Gastrocnemius medialis (tissue), 4 donors: ENCODE measurements at regions not wholly inside any gene's neighbourhood (a gene's known extent, or its start where the extent isn't known, plus 50 kb on each side); places are given as distances from the start of the nearest gene placed in this dataset.

Experiments used
- POLR2A ChIP-seq, 2 donors: fragments of 450-650 bp; IDR thresholded peaks; one replicate each; pipeline ENCODE4 v1.6.1; 2017; ENCODE audit warnings: antibody characterized with exemption in 2 of 2, mild to moderate bottlenecking in 2 of 2, moderate library complexity in 2 of 2
- TF ChIP-seq, protein P1 (sequence below), 5 experiments: fragments of 450-650 bp in 3 of 5; fragments of 200-600 bp in 2 of 5; sonication (generic) in 2 of 5; IDR thresholded peaks in 4 of 5; conservative IDR thresholded peaks in 1 of 5; 1 replicate in 4 of 5; 2 replicates in 1 of 5; pipeline ENCODE4 v1.5.1; 2016 to 2019; ENCODE audit warnings: antibody characterized with exemption in 5 of 5, mild to moderate bottlenecking in 3 of 5, moderate library complexity in 3 of 5

- TF ChIP-seq POLR2A (IDR thresholded peaks at IDR 0.05), result no peak
- TF ChIP-seq, protein P1, sequence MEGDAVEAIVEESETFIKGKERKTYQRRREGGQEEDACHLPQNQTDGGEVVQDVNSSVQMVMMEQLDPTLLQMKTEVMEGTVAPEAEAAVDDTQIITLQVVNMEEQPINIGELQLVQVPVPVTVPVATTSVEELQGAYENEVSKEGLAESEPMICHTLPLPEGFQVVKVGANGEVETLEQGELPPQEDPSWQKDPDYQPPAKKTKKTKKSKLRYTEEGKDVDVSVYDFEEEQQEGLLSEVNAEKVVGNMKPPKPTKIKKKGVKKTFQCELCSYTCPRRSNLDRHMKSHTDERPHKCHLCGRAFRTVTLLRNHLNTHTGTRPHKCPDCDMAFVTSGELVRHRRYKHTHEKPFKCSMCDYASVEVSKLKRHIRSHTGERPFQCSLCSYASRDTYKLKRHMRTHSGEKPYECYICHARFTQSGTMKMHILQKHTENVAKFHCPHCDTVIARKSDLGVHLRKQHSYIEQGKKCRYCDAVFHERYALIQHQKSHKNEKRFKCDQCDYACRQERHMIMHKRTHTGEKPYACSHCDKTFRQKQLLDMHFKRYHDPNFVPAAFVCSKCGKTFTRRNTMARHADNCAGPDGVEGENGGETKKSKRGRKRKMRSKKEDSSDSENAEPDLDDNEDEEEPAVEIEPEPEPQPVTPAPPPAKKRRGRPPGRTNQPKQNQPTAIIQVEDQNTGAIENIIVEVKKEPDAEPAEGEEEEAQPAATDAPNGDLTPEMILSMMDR (IDR thresholded peaks at IDR 0.05 in 4 of 5, conservative IDR thresholded peaks at IDR 0.05 in 1 of 5), result no peak
Observed at GRCh38 chr13:105569816-105570215, 965.6 kb downstream of the EFNB2 start.
